GM13977 (cell line): ENCODE measurements at regions not wholly inside any gene's neighbourhood (a gene's known extent, or its start where the extent isn't known, plus 50 kb on each side); places are given as distances from the start of the nearest gene placed in this dataset.

Source experiments
- DNase-seq: peaks from one replicate; pipeline ENCODE4 v3.0.0; 2012; ENCODE audit warnings: low spot score
- CTCF ChIP-seq: IDR thresholded peaks from 2 replicates; pipeline ENCODE4 v1.5.1; 2012; ENCODE audit warnings: mild to moderate bottlenecking, control low read depth; ENCODE audit not compliant: insufficient read depth; ENCODE audit errors: extremely low read depth, missing control alignments
- in situ Hi-C: fragments of 300-500 bp; cut with MboI; formaldehyde crosslinking; loops from one replicate; pipeline ENCODE4 v1.12.0; 2022; ENCODE audit warnings: low sequenced_read_pairs, low pct_unique_long_range_greater_than_20kb, mixed read lengths, inconsistent platforms; ENCODE audit not compliant: unreplicated experiment

- no peak for TF ChIP-seq CTCF
- no peak for DNase-seq
- in situ Hi-C loops: no loop called here
Observed at GRCh38 chr12:107503887-107504885, 181.4 kb upstream of the PWP1 start.

GRCh38 chr12:107509421-107509820 is 176.2 kb upstream of the PWP1 start:
- in situ Hi-C loops: no loop called here
- TF ChIP-seq CTCF: no peak
- DNase-seq: no peak

- no peak for TF ChIP-seq CTCF
- DNase-seq: no peak
- in situ Hi-C loops: no loop called here
Observed at GRCh38 chr12:107510211-107510610, 175.4 kb upstream of the PWP1 start.

GRCh38 chr12:107511292-107511691 is 174.3 kb upstream of the PWP1 start:
- in situ Hi-C loops: no loop called here
- no peak for DNase-seq
- TF ChIP-seq CTCF: no peak

GRCh38 chr12:107512391-107512790 is 173.2 kb upstream of the PWP1 start:
- no peak for DNase-seq
- in situ Hi-C loops: no loop called here
- TF ChIP-seq CTCF: no peak

GRCh38 chr12:107513184-107513583 is 172.4 kb upstream of the PWP1 start:
- no peak for TF ChIP-seq CTCF
- no peak for DNase-seq
- in situ Hi-C loops: no loop called here
